ENCODE measurements at regions not wholly inside any gene's neighbourhood (a gene's known extent, or its start where the extent isn't known, plus 50 kb on each side); places are given as distances from the start of the nearest gene placed in this dataset.

DNA sequence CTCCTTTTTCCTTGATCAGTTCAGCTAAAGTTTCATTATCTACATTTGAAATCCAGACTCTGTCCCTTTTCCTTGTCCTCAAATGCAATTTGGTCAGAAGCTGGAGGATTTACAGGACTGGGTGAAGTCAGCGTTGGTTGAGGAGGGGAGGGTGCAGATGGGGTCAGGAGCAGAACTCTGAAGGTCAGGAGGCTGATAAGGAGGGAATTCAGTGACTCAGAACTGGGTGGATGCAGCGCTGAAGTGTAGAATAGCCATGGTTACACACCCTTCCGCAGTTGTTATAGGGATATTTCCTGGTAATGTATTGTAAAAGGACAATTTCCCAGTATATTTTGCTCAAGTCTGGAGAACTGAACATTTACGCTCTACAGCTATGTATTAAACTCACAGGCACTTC is 133.1 kb upstream of the FOXA2 start:
- TF ChIP-seq TAF1 (conservative IDR thresholded peaks at IDR 0.05): no peak
- no peak for TF ChIP-seq CTCF (IDR thresholded peaks at IDR 0.05; ENCODE audit: low read depth, low read length, missing input control)
- TF ChIP-seq, protein P1, sequence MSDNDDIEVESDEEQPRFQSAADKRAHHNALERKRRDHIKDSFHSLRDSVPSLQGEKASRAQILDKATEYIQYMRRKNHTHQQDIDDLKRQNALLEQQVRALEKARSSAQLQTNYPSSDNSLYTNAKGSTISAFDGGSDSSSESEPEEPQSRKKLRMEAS (IDR thresholded peaks at IDR 0.05): no peak
- no peak for TF ChIP-seq ATF3 (IDR thresholded peaks at IDR 0.05)
- no peak for TF ChIP-seq FOXA1 (IDR thresholded peaks at IDR 0.05)
- no peak for TF ChIP-seq GABPA (IDR thresholded peaks at IDR 0.05 in 1 of 2, conservative IDR thresholded peaks at IDR 0.05 in 1 of 2)
- TF ChIP-seq REST (IDR thresholded peaks at IDR 0.05): no peak
- no peak for TF ChIP-seq JUND (IDR thresholded peaks at IDR 0.05)
- TF ChIP-seq YY1 (IDR thresholded peaks at IDR 0.05): no peak
- TF ChIP-seq RAD21 (IDR thresholded peaks at IDR 0.05): no peak
- TF ChIP-seq EGR1 (IDR thresholded peaks at IDR 0.05; ENCODE audit: low read depth in 2 of 2): no peak
